ENCODE measurements at regions not wholly inside any gene's neighbourhood (a gene's known extent, or its start where the extent isn't known, plus 50 kb on each side); places are given as distances from the start of the nearest gene placed in this dataset.

DNA sequence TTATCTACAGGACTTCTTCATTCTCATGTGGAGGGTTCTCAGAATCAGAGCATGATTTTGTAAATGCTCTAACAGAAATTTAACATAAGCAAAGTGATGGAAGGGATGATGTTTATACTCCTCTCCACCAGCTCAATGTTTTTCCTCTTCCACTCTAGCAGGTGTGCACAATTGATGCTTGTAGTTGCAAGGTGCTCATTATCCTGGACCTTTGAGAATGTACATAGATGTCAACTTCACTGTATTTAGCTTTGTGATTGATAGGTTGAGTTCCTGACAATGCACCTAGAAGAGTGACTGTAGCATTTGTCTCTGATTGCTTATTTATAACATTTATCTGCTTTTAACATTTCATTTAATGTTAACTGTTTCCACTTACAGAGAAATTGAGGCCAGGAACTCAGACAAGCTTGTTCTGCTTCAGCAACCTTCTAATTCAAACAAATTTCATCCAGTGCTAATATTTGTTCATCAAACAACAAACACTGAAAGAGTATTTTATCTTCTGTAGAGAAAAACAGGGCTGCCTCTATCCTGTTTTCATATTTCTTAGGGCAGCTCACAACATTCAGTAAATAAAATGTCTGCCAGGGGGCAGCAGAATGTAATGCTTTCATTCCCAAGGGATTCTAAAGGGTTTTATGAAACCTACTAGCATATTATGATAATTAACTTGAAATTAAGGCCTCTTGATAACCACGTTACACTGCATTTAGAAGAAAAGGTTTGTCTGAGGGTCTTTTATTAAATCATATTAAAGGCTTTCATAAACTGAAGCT is 127.9 kb upstream of the NOL4 start:
- TF ChIP-seq FOS (IDR thresholded peaks at IDR 0.05; ENCODE audit: low read depth, low read length) (no peak), MXI1 (IDR thresholded peaks at IDR 0.05; ENCODE audit: borderline replicate concordance, low read depth, low read length) (no peak), RCOR1 (IDR thresholded peaks at IDR 0.05; ENCODE audit: insufficient replicate concordance, low read length) (no peak), BHLHE40 (IDR thresholded peaks at IDR 0.05; ENCODE audit: low read depth, low read length) (no peak), MAFK (IDR thresholded peaks at IDR 0.05; ENCODE audit: low read depth, low read length) (no peak)
- TF ChIP-seq, protein P1, sequence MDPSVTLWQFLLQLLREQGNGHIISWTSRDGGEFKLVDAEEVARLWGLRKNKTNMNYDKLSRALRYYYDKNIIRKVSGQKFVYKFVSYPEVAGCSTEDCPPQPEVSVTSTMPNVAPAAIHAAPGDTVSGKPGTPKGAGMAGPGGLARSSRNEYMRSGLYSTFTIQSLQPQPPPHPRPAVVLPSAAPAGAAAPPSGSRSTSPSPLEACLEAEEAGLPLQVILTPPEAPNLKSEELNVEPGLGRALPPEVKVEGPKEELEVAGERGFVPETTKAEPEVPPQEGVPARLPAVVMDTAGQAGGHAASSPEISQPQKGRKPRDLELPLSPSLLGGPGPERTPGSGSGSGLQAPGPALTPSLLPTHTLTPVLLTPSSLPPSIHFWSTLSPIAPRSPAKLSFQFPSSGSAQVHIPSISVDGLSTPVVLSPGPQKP (IDR thresholded peaks at IDR 0.05; ENCODE audit: borderline replicate concordance, low read depth, low read length) = no peak
- TF ChIP-seq, protein P2, sequence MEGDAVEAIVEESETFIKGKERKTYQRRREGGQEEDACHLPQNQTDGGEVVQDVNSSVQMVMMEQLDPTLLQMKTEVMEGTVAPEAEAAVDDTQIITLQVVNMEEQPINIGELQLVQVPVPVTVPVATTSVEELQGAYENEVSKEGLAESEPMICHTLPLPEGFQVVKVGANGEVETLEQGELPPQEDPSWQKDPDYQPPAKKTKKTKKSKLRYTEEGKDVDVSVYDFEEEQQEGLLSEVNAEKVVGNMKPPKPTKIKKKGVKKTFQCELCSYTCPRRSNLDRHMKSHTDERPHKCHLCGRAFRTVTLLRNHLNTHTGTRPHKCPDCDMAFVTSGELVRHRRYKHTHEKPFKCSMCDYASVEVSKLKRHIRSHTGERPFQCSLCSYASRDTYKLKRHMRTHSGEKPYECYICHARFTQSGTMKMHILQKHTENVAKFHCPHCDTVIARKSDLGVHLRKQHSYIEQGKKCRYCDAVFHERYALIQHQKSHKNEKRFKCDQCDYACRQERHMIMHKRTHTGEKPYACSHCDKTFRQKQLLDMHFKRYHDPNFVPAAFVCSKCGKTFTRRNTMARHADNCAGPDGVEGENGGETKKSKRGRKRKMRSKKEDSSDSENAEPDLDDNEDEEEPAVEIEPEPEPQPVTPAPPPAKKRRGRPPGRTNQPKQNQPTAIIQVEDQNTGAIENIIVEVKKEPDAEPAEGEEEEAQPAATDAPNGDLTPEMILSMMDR (conservative IDR thresholded peaks at IDR 0.05; ENCODE audit: low read depth, low read length) = 0 out of 2 replicates have a peak, but pooled peaks have one; percentile 8
- ATAC-seq (ENCODE audit: low read depth) = no peak
- BruUV-seq (replicated peaks) = no TSS peak

More for the DNA sequence above, 127.9 kb upstream of the NOL4 start:
- Histone ChIP-seq H3K79me1 (ENCODE audit: low read depth in 1 of 2, low read length in 2 of 2) (no peaks in the 10 kb centered on the region), H3K4ac (ENCODE audit: low read depth, low read length) (no peak overlapping the region), H2AK5ac (ENCODE audit: low read depth, low read length) (no peak overlapping the region), H2BK5ac (ENCODE audit: low read depth, low read length, poor library complexity, severe bottlenecking) (no peak overlapping the region), H3K56ac (ENCODE audit: extremely low read depth, insufficient read depth, low read length) (no peak overlapping the region), H2AK9ac (replicated peaks; ENCODE audit: low read depth, low read length, poor library complexity) (no peak overlapping the region), H3K27ac (ENCODE audit: insufficient read depth, low read length) (no peak overlapping the region), H4K8ac (ENCODE audit: low read depth in 2 of 2, low read length in 2 of 2) (no peak overlapping the region), H3K36me3 (ENCODE audit: control insufficient read depth, insufficient read depth, low read length) (no peaks in the 10 kb centered on the region), H3K27me3 (ENCODE audit: control insufficient read depth, insufficient read depth, low read length) (no peaks in the 10 kb centered on the region), H3K23ac (ENCODE audit: low read depth, low read length) (no peak overlapping the region), H3K4me3 (ENCODE audit: insufficient read depth, low read depth, low read length) (no peak overlapping the region), H4K5ac (ENCODE audit: low read depth, low read length) (no peak overlapping the region), H2BK120ac (ENCODE audit: low read depth, low read length) (no peak overlapping the region), H4K91ac (ENCODE audit: insufficient read depth, low read depth, low read length) (no peak overlapping the region), H4K20me1 (ENCODE audit: insufficient read depth, low read length) (no peaks in the 10 kb centered on the region), H3K18ac (ENCODE audit: low read depth, low read length) (no peak overlapping the region), H2AFZ (replicated peaks; ENCODE audit: low read length, poor library complexity) (no peak overlapping the region), H3K4me2 (ENCODE audit: low read depth, low read length) (no peak overlapping the region), H3K9me3 (ENCODE audit: control insufficient read depth, insufficient read depth, low read length) (no peaks in the 10 kb centered on the region), H3K9me1 (ENCODE audit: insufficient read depth, low read length) (no peaks in the 10 kb centered on the region), H2BK15ac (ENCODE audit: low read depth, low read length) (no peak overlapping the region), H3K14ac (replicated peaks; ENCODE audit: low read depth, low read length) (no peak overlapping the region), H3K4me1 (ENCODE audit: control insufficient read depth, insufficient read depth, low read length) (no peaks in the 10 kb centered on the region), H2BK20ac (ENCODE audit: low read depth, low read length) (no peak overlapping the region), H3K9ac (ENCODE audit: low read depth, low read length) (no peak overlapping the region)
- ChIA-PET POLR2A (ENCODE audit: unreplicated experiment) (no interaction called here), CTCF (interaction anchor here (0.6 kb wide), 2 partner anchors 91 to 306 kb away, joined by 3 read pairs; no protein-coding TSS in a partner anchor)
- dilution Hi-C loops (cut with HindIII; ENCODE audit: low sequenced_read_pairs, unreplicated experiment) = no loop called here
- no CpG with 5 or more reads among the region's 1 CpG for WGBS, 2 experiments (ENCODE audit: extremely low coverage in 2 of 2, insufficient read length in 1 of 2)
- in situ Hi-C loops (cut with MboI; ENCODE audit: low sequenced_read_pairs) = no loop called here
- no peak for DNase-seq
- intact Hi-C loops (cut with micrococcal nuclease) = loop anchor here (5.0 kb wide), 1 partner anchor 435 kb away; no protein-coding TSS in a partner anchor
